Neural progenitor cell (in vitro differentiated cells): ENCODE measurements at regions not wholly inside any gene's neighbourhood (a gene's known extent, or its start where the extent isn't known, plus 50 kb on each side); places are given as distances from the start of the nearest gene placed in this dataset.

Experiments
- CTCF ChIP-seq: fragments of 200-600 bp; sonication (generic); IDR thresholded peaks from 2 replicates; pipeline ENCODE4 v1.5.1; 2017; ENCODE audit warnings: antibody characterized with exemption, mild to moderate bottlenecking
- EZH2 ChIP-seq: fragments of 200-600 bp; sonication (generic); IDR thresholded peaks from 2 replicates; pipeline ENCODE4 v1.6.1; 2017; ENCODE audit warnings: antibody characterized with exemption, mild to moderate bottlenecking, moderate library complexity
- EZH2phosphoT487 ChIP-seq: fragments of 200-600 bp; sonication (generic); IDR thresholded peaks from 2 replicates; pipeline ENCODE4 v1.6.1; 2017; ENCODE audit warnings: antibody characterized with exemption

- TF ChIP-seq CTCF: no peak
- TF ChIP-seq EZH2: no peak
- no peak for TF ChIP-seq EZH2phosphoT487
Observed at GRCh38 chr18:75142677-75143076, 66.3 kb downstream of the PTGR3 start.
